ENCODE measurements at regions not wholly inside any gene's neighbourhood (a gene's known extent, or its start where the extent isn't known, plus 50 kb on each side); places are given as distances from the start of the nearest gene placed in this dataset.
"Not testable (repeated sequence)": the region's sequence is repeated elsewhere in the genome, so short reads cannot be mapped to it uniquely, and the experiment has no call there.

DNA sequence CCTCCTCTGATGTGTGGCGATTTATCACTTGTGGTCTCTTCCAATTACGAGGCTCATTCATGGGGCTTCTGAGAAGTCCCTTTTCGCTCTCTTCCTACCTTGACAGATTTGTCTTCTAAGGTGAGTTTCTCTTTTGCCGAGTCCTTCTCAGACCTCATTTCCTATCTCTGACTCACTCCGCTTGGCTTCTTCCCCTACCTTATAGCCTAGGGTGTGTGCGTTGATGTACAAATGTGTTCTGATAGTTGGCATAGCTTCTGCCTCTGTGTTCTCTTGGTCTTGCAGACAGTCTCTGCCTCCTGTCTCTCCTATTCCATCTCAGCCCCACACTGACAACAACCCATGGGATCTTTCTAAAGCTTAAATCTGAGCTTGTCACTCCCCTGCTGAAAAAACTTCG is 56.9 kb upstream of the SHB start:
- H3K4me3 ChIP-seq (ENCODE audit: low read depth, low read length, poor library complexity, severe bottlenecking), result no peak overlapping the region
- H3F3A ChIP-seq (ENCODE audit: insufficient read depth, low read length), result no peaks in the 10 kb centered on the region
- H2AFZ ChIP-seq (ENCODE audit: low read length), result no peak overlapping the region
- no peaks in the 10 kb centered on the region for H3K9me2 ChIP-seq (ENCODE audit: low read depth, low read length)
- H3K4me1 ChIP-seq (ENCODE audit: insufficient read depth, low read length, severe bottlenecking), result no peaks in the 10 kb centered on the region
- no peaks in the 10 kb centered on the region for H4K20me1 ChIP-seq (ENCODE audit: insufficient read depth, low read length)
- no peak overlapping the region for H3K4me2 ChIP-seq (ENCODE audit: low read length)
- H3K79me2 ChIP-seq (ENCODE audit: insufficient read depth, low read length), result no peaks in the 10 kb centered on the region
- H3K27ac ChIP-seq (ENCODE audit: low read depth, low read length, poor library complexity, severe bottlenecking), result no peak overlapping the region
- TF ChIP-seq, protein P1, sequence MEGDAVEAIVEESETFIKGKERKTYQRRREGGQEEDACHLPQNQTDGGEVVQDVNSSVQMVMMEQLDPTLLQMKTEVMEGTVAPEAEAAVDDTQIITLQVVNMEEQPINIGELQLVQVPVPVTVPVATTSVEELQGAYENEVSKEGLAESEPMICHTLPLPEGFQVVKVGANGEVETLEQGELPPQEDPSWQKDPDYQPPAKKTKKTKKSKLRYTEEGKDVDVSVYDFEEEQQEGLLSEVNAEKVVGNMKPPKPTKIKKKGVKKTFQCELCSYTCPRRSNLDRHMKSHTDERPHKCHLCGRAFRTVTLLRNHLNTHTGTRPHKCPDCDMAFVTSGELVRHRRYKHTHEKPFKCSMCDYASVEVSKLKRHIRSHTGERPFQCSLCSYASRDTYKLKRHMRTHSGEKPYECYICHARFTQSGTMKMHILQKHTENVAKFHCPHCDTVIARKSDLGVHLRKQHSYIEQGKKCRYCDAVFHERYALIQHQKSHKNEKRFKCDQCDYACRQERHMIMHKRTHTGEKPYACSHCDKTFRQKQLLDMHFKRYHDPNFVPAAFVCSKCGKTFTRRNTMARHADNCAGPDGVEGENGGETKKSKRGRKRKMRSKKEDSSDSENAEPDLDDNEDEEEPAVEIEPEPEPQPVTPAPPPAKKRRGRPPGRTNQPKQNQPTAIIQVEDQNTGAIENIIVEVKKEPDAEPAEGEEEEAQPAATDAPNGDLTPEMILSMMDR (IDR thresholded peaks at IDR 0.05; ENCODE audit: low read length), result no peak
- TF ChIP-seq EZH2 (IDR thresholded peaks at IDR 0.05; ENCODE audit: borderline replicate concordance, low read length), result no peak
- H3K9me3 ChIP-seq (ENCODE audit: low read length), result no peaks in the 10 kb centered on the region
- 0 out of 2 replicates have a peak, but pooled peaks cover 5% of the 10 kb centered on the region for H3K27me3 ChIP-seq (ENCODE audit: insufficient read depth, low read length)
- H3K9ac ChIP-seq (ENCODE audit: low read length), result no peak overlapping the region
- H3K36me3 ChIP-seq (ENCODE audit: insufficient read depth, low read length), result no peaks in the 10 kb centered on the region

DNA sequence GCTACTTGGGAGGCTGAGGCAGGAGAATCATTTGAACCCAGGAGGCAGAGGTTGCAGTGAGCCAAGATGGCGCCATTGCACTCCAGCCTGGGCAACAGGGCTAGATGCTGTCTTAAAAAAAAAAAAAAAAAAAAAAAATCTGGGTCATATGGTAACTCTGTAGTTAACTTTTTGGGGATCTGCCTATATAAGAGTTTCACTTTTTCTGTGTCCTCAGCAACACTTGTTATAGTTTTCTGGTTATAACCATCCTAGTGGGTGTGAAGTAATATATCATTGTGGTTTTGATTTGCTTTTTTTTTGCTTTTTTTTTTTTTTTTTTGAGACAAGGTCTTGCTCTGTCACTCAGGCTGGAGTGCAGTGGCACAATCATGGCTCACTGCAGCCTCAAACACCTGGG is 54.3 kb upstream of the SHB start:
- H4K20me1 ChIP-seq (ENCODE audit: insufficient read depth, low read length); H3K4me3 ChIP-seq (ENCODE audit: low read depth, low read length, poor library complexity, severe bottlenecking); H3K27ac ChIP-seq (ENCODE audit: low read depth, low read length, poor library complexity, severe bottlenecking); H2AFZ ChIP-seq (ENCODE audit: low read length); H3K9me2 ChIP-seq (ENCODE audit: low read depth, low read length); H3K9me3 ChIP-seq (ENCODE audit: low read length); H3K27me3 ChIP-seq (ENCODE audit: insufficient read depth, low read length); H3K36me3 ChIP-seq (ENCODE audit: insufficient read depth, low read length); H3K79me2 ChIP-seq (ENCODE audit: insufficient read depth, low read length); H3K4me1 ChIP-seq (ENCODE audit: insufficient read depth, low read length, severe bottlenecking); H3F3A ChIP-seq (ENCODE audit: insufficient read depth, low read length); H3K9ac ChIP-seq (ENCODE audit: low read length); H3K4me2 ChIP-seq (ENCODE audit: low read length): not testable (repeated sequence)

DNA sequence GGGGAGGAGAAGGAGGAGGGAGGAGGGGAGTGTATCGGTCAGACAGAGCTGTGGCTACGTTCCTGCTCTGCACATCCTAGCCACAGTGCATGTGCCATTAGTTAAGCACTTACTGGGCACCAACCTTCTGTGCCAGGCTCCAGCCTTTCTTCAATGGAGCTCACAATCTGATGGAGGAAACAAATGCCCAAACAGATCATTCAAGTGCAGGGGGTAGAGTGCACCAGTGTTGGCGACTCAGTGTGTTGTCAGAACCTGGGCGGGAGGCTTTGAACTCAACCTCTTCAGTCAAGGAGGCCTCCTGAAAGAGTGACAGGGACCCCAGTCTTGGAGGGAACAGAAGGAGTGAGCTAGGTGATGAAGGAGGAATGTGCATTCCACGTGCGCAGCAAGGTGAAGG is 51.9 kb upstream of the SHB start:
- H3K9ac ChIP-seq (ENCODE audit: low read length), result no peak overlapping the region
- 0 out of 2 replicates have a peak, but pooled peaks cover 5% of the 10 kb centered on the region for H3K27me3 ChIP-seq (ENCODE audit: insufficient read depth, low read length)
- no peaks in the 10 kb centered on the region for H4K20me1 ChIP-seq (ENCODE audit: insufficient read depth, low read length)
- H3K4me2 ChIP-seq (ENCODE audit: low read length), result no peak overlapping the region
- H3K9me3 ChIP-seq (ENCODE audit: low read length), result no peaks in the 10 kb centered on the region
- no peaks in the 10 kb centered on the region for H3K36me3 ChIP-seq (ENCODE audit: insufficient read depth, low read length)
- TF ChIP-seq, protein P1 (IDR thresholded peaks at IDR 0.05; ENCODE audit: low read length), result no peak
- TF ChIP-seq EZH2 (IDR thresholded peaks at IDR 0.05; ENCODE audit: borderline replicate concordance, low read length), result no peak
- no peak overlapping the region for H3K4me3 ChIP-seq (ENCODE audit: low read depth, low read length, poor library complexity, severe bottlenecking)
- H3K4me1 ChIP-seq (ENCODE audit: insufficient read depth, low read length, severe bottlenecking), result no peaks in the 10 kb centered on the region
- no peaks in the 10 kb centered on the region for H3K9me2 ChIP-seq (ENCODE audit: low read depth, low read length)
- no peaks in the 10 kb centered on the region for H3K79me2 ChIP-seq (ENCODE audit: insufficient read depth, low read length)
- H3K27ac ChIP-seq (ENCODE audit: low read depth, low read length, poor library complexity, severe bottlenecking), result no peak overlapping the region
- no peaks in the 10 kb centered on the region for H3F3A ChIP-seq (ENCODE audit: insufficient read depth, low read length)
- H2AFZ ChIP-seq (ENCODE audit: low read length), result no peak overlapping the region

DNA sequence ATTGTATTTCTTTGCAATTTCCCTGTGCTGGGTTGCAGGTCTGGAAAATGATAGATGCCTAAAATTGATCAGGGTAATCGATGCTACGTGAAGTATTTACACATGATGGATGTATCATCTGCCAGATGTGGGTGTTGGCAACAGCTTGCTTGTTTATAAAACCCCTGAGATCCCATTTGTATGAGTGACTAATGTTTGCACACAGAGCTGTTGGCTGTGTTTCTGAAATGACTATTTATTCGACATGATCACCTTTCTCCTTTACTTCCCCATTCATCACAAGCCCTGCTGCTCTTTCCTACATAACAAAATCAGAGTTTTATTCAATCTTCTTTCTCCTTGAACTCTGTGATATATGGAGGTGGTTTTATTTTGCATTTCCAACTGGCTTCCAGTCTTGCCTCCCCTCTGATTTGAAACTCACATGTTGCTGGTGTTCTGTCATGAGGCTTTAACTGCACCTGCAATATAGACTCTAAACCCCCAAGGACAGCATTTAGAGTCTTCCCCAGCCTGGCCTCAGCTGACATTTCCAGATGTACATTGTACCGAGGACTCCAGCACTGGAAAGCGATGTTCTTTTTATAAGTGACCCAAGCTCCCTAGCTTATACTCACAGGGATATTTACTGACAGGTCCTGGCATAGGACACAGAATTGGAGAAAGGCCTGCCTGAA is 50.7 kb upstream of the SHB start:
- Histone ChIP-seq H3K9me2 (ENCODE audit: low read depth, low read length) (no peaks in the 10 kb centered on the region), H3K79me2 (ENCODE audit: insufficient read depth, low read length) (no peaks in the 10 kb centered on the region), H3F3A (ENCODE audit: insufficient read depth, low read length) (no peaks in the 10 kb centered on the region), H3K4me2 (ENCODE audit: low read length) (no peak overlapping the region), H3K27me3 (ENCODE audit: insufficient read depth, low read length) (0 out of 2 replicates have a peak, but pooled peaks cover 3% of the 10 kb centered on the region), H4K20me1 (ENCODE audit: insufficient read depth, low read length) (no peaks in the 10 kb centered on the region), H3K27ac (ENCODE audit: low read depth, low read length, poor library complexity, severe bottlenecking) (no peak overlapping the region), H2AFZ (ENCODE audit: low read length) (no peak overlapping the region), H3K9ac (ENCODE audit: low read length) (no peak overlapping the region), H3K4me1 (ENCODE audit: insufficient read depth, low read length, severe bottlenecking) (no peaks in the 10 kb centered on the region), H3K4me3 (ENCODE audit: low read depth, low read length, poor library complexity, severe bottlenecking) (no peak overlapping the region), H3K36me3 (ENCODE audit: insufficient read depth, low read length) (no peaks in the 10 kb centered on the region), H3K9me3 (ENCODE audit: low read length) (no peaks in the 10 kb centered on the region)
- TF ChIP-seq, protein P1 (IDR thresholded peaks at IDR 0.05; ENCODE audit: low read length), result no peak
- TF ChIP-seq EZH2 (IDR thresholded peaks at IDR 0.05; ENCODE audit: borderline replicate concordance, low read length), result no peak

All from OCI-LY1 (cell line).